ENCODE measurements at regions not wholly inside any gene's neighbourhood (a gene's known extent, or its start where the extent isn't known, plus 50 kb on each side); places are given as distances from the start of the nearest gene placed in this dataset.
"Not testable (repeated sequence)": the region's sequence is repeated elsewhere in the genome, so short reads cannot be mapped to it uniquely, and the experiment has no call there.

- no peak overlapping the region for H3K4me3 ChIP-seq (ENCODE audit: low read depth, low read length)
- H3K9ac ChIP-seq (ENCODE audit: low read depth, low read length) = no peak overlapping the region
- H3K9me3 ChIP-seq (ENCODE audit: control insufficient read depth, insufficient read depth, low read length) = no peaks in the 10 kb centered on the region
- H3K4me1 ChIP-seq (ENCODE audit: control insufficient read depth, insufficient read depth, low read length) = no peaks in the 10 kb centered on the region
- no peaks in the 10 kb centered on the region for H3K27me3 ChIP-seq (ENCODE audit: control insufficient read depth, insufficient read depth, low read length)
- no peaks in the 10 kb centered on the region for H3K36me3 ChIP-seq (ENCODE audit: control insufficient read depth, insufficient read depth, low read length)
Measured at GRCh38 chr6:5832668-5833067, 174.1 kb downstream of the NRN1 start.

- H3K4me3 ChIP-seq (ENCODE audit: low read depth, low read length); H3K9ac ChIP-seq (ENCODE audit: low read depth, low read length); H3K9me3 ChIP-seq (ENCODE audit: control insufficient read depth, insufficient read depth, low read length); H3K4me1 ChIP-seq (ENCODE audit: control insufficient read depth, insufficient read depth, low read length); H3K36me3 ChIP-seq (ENCODE audit: control insufficient read depth, insufficient read depth, low read length); H3K27me3 ChIP-seq (ENCODE audit: control insufficient read depth, insufficient read depth, low read length): not testable (repeated sequence)
Measured at GRCh38 chr6:5831219-5831862, 175.4 kb downstream of the NRN1 start.

DNA sequence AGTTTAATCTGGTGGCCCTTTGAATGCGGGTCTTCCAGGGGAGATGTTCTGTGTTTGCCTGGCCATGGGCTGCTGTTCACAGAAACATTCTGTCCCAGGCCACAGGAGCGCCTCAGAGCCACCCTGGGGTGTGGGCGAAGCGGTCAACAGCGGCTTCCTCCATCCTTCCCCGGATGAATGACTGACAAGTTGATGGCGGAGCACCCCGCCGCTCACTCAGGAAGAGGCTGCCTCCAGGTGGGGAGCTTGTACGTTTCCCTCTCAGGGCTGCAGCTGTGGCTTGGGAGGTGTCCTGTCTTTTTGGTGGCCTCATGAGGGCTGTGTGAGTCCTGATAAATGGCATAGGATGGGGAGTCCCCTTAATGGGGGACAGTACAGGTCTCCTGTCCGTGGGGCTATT is 178.4 kb downstream of the NRN1 start:
- Histone ChIP-seq H3K36me3 (ENCODE audit: control insufficient read depth, insufficient read depth, low read length) (no peaks in the 10 kb centered on the region), H3K9ac (ENCODE audit: low read depth, low read length) (no peak overlapping the region), H3K9me3 (ENCODE audit: control insufficient read depth, insufficient read depth, low read length) (no peaks in the 10 kb centered on the region), H3K27me3 (ENCODE audit: control insufficient read depth, insufficient read depth, low read length) (no peaks in the 10 kb centered on the region), H3K4me3 (ENCODE audit: low read depth, low read length) (no peak overlapping the region), H3K4me1 (ENCODE audit: control insufficient read depth, insufficient read depth, low read length) (no peaks in the 10 kb centered on the region)

DNA sequence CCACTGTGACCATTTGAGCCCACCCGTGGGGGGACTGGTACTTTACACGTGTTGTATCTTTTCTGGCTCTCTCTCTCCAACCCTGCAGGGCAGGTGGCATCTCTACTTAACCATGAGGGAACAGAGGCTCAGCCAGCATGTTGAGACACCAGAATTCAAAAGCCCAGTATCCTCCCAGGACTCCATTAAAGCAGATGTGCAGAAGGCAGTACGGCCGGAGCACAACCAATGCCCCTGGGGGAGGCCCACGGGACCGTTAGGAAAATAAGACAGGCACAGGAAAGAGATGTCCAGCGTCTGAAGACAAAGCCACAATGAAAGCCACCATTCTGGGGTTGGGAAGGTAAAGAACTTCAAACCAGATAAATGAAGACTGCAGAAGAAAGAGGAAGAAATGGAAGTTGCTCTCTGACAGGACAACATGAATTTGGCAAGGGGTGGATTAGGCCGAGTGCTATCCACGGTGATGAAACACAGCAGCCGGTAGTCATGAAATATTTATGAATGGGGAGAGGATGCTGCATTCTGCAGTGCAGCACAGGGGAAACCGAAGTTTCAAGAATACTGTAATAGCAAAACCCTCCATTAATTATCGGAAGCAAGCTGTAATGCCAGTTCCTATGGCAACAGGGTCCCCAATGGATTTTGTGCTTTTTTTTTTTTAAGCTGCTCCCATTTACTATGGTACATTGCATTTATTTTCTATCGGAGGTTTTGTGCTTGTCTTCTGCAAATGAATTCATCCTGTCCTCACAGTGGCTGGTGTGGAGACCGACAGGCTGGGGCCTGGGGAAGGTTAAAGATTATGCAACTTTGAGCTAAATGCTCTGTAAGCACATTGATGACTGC is 179.4 kb downstream of the NRN1 start:
- H3K4me3 ChIP-seq (ENCODE audit: low read depth, low read length) = no peak overlapping the region

DNA sequence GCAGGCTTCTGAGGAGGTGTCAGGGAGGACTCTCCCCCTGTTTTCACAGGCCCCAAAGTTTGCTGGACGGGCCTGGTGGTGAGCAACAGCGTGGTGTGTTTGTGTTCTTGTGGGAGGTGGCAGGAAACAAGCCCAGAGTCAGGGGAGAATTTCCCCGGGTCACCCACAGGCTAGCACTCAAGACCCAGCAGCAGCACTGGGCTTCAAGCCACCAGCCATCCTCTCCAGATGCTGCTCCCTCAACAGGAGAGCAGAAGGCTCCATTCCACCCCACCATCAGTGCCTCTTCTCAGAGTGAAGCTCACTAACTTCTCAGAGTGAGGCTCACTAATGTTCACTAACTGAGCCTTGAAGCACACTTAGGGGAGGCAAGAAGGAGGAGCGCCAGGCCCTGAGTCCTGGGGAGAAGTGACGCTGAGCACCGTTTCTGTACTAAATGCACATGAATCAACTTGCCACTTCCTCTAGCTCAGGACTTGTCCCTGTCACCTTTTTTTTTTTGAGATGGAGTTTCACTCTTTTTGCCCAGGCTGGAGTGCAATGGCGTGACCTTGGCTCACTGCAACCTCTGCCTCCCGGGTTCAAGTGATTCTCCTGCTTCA is 182.2 kb downstream of the NRN1 start:
- not testable (repeated sequence) for H3K9me3 ChIP-seq (ENCODE audit: control insufficient read depth, insufficient read depth, low read length); H3K4me3 ChIP-seq (ENCODE audit: low read depth, low read length); H3K27me3 ChIP-seq (ENCODE audit: control insufficient read depth, insufficient read depth, low read length); H3K4me1 ChIP-seq (ENCODE audit: control insufficient read depth, insufficient read depth, low read length); H3K9ac ChIP-seq (ENCODE audit: low read depth, low read length); H3K36me3 ChIP-seq (ENCODE audit: control insufficient read depth, insufficient read depth, low read length)

More for the DNA sequence above, 179.4 kb downstream of the NRN1 start:
- no peaks in the 10 kb centered on the region for H3K9me3 ChIP-seq (ENCODE audit: control insufficient read depth, insufficient read depth, low read length)
- H3K36me3 ChIP-seq (ENCODE audit: control insufficient read depth, insufficient read depth, low read length) = no peaks in the 10 kb centered on the region
- H3K9ac ChIP-seq (ENCODE audit: low read depth, low read length) = no peak overlapping the region
- no peaks in the 10 kb centered on the region for H3K27me3 ChIP-seq (ENCODE audit: control insufficient read depth, insufficient read depth, low read length)
- no peaks in the 10 kb centered on the region for H3K4me1 ChIP-seq (ENCODE audit: control insufficient read depth, insufficient read depth, low read length)

Measured in iPS-15b (cell line).